GM21390 (cell line): ENCODE measurements at regions not wholly inside any gene's neighbourhood (a gene's known extent, or its start where the extent isn't known, plus 50 kb on each side); places are given as distances from the start of the nearest gene placed in this dataset.
"Not testable (repeated sequence)": the region's sequence is repeated elsewhere in the genome, so short reads cannot be mapped to it uniquely, and the experiment has no call there.

Experiments used
- ATAC-seq: cut with Tn5 transposase; IDR thresholded peaks from one replicate; pipeline ENCODE4 v1.9.1; 2021; ENCODE audit not compliant: unreplicated experiment

GRCh38 chr6:102820098-102820497, 1426.6 kb downstream of the GRIK2 start:
- ATAC-seq, result no peak

- no peak for ATAC-seq
Measured at GRCh38 chr6:102815207-102815606, 1421.7 kb downstream of the GRIK2 start.

DNA sequence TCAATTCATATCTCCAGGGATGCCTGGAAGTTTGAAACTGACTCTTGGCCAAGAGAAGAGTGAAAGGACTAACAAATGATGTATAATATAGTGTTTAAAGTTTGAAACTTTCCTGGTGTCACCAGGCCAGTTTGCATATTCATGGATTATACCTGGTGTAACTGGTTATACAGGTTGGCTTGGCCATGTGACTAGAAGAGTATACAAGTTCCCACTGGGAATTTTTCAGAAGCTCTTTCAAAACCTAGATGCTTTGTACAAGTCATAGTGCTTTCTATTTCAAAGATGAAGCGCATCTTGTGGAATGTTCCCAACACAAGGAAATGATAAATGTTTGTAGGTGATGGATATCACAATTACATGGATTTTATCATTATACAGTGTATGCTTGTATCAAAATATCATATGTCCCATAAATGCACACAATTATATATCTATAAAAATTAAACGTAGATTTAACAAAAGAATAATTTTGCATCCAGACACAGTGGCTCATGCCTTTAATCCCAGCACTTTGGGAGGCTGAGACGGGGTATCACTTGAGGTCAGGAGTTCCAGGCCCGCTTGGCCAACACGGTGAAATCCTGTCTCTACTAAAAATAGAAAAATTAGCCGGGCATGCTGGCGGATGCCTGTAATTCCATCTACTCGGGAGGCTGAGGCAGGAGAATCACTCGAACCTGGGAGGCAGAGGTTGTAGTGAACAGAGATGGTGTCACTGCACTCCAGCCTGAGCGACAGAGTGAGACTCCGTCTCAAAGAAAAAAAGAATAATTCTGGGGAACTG, 1420.2 kb downstream of the GRIK2 start:
- no peak for ATAC-seq

DNA sequence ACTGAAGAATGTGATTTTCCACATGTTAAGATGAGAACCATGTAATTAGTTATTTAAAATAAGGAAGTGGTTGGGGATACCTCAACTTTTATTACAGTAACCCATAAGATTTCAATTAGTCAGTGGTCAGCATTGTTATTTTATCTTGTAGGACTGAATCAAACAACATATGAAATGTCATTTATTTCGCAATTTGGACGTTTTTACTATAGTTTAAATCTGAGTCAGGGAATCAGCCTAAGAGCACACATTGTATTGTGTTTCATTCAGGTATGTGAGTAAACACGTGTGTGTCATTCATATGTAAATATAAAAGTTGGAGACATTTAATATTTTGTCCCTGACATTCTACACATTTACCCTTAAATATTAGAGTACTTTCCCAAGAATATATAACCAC, 1418.7 kb downstream of the GRIK2 start:
- no peak for ATAC-seq

DNA sequence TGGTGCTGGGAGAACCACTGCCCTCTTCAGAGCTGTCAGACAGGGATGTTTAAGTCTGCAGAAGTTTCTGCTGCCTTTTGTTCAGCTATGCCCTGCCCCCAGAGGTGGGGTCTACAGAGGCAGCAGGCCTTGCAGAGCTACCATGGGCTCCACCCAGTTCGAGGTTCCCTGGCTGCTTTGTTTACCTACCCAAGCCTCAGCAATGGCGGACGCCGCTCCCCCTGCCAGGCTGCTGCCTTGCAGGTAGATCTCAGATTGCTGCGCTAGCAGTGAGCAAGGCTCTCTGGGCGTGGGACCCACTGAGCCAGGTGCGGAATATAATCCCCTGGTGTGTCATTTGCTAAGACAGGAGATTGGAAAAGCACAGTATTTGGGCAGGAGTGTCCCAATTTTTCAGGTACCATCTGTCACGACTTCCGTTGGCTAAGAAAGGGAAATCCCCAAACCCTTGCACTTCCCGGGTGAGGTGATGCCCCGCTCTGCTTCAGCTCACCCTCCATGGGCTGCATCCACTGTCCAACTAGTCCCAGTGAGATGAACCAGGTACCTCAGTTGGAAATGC, 1415.5 kb downstream of the GRIK2 start:
- not testable (repeated sequence) for ATAC-seq

DNA sequence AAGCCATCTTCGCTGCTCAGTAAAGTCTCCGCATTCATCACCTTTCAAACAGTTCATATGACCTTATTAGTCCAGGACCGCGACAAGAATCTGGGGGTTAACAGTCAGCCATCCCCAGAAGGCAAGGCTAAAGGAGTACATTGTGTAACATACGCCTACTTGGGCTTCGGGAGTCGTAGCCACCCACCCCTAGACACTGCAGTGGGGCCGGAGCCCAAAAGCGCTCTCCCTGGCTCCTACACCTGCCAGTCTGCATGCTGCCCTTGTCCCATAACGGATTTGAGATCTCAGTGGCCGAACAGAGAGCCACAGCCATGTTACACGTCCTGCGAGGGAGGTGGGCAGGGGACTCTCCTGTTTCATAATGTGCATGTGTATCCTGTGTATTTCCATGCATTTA, 1405.5 kb downstream of the GRIK2 start:
- no peak for ATAC-seq

DNA sequence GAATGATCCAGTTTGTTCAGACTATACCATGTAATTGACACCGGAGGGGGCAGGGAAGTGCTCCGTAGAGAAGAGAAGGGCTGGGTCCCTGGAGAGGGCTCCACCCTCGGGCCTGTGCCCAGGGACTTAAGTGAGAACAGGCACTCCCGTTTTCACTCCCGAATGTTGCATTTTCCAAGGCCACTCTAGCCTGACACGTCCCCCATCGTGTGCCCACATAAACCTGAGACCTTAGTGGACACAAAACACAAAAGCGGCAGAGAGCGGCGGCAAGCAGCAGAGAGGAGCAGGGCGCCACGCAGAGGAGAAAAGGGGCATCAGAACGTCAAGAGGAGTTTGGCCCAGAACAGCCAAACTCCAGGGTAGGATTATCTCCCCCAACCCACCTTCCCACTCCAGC, 1405.1 kb downstream of the GRIK2 start:
- no peak for ATAC-seq

- no peak for ATAC-seq
Measured at GRCh38 chr6:102793752-102794151, 1400.2 kb downstream of the GRIK2 start.

GRCh38 chr6:102774326-102774725, 1380.8 kb downstream of the GRIK2 start:
- no peak for ATAC-seq

- no peak for ATAC-seq
Measured at GRCh38 chr6:102773636-102774035, 1380.1 kb downstream of the GRIK2 start.

- no peak for ATAC-seq
Measured at GRCh38 chr6:102766963-102767362, 1373.5 kb downstream of the GRIK2 start.

GRCh38 chr6:102764317-102764716, 1370.8 kb downstream of the GRIK2 start:
- no peak for ATAC-seq

- no peak for ATAC-seq
Measured at GRCh38 chr6:102763891-102764290, 1370.4 kb downstream of the GRIK2 start.

DNA sequence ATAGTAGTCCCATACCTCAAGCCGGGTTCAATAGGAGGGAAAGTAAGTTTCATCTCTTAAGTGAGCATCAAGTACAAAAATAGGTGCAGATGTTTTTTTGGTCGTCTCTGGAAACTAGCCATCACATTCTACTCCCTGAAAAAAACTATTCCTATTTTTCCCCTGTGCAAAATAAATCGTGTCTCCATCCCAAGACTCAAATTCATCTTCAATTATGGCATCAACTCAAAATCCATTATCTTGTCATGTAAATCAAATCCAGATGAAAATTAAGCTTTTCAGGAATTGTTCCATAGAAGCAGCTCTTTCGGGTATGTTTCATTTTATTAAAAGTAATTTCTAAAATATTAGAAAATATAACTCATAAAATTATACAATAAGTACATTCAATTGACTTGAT, 1368.4 kb downstream of the GRIK2 start:
- ATAC-seq, result no peak

DNA sequence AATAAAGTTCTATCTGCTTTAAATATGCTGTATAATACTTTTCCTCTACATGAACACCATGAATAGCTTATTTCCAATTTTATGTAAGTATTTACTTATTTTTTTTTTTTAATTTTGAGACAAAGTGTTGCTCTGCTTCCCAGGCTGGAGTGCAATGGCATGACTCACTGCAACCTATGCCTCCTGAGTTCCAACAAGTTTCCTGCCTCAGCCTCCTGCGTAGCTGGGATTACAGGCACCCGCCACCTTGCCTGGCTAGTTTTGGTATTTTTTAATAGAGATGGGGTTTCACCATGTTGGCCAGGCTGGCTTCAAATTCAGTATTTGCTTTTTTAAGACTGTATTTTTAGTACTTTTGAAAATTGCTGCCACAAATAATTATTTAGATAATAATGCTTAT, 1365.9 kb downstream of the GRIK2 start:
- ATAC-seq, result no peak

DNA sequence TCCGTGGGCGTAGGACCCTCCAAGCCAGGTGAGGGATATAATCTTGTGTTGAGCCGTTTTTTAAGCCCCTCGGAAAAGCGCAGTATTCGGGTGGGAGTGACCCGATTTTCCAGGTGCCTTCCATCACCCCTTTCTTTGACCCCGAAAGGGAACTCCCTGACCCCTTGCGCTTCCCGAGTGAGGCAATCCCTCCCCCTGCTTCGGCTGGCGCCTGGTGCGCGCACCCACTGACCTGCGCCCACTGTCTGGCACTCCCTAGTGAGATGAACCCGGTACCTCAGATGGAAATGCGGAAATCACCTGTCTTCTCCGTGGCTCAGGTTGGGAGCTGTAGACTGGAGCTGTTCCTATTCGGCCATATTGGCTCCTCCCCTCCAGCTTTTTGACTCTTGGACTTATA, 1365.0 kb downstream of the GRIK2 start:
- not testable (repeated sequence) for ATAC-seq

DNA sequence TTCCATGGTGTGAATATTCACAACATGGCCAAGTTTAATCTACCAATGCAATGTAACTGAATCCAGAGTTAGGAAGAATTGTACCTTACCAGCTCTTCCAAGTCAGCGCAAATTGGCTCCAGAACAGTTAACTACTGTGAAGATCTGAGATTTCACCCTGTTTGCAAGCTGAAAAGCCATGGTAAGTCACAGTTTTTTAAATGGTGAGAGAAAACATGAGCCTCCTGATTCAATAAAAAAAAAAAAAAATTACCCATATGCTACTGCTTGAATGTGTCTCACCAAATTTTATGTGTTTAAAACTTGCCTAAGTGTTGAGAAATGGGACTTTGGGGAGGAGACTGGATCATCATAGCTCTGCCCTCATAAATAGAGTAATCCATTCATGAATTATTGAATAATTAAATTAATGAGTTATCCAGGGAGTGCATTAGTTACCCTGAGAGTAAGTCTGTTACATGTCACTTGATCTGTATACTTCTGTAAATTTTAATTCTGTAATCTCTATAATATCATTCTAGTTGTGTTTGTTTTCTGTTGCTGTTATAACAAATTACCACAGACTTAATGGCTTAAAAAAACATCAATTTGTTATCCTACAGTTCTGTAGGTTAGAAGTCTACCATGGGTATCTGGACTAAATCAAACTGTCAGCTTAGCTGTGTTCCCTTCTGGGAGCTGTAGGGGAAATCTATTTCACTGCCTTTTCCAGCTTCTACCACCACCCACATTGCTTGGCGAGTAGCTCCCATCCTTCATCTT, 1355.9 kb downstream of the GRIK2 start:
- ATAC-seq, result no peak

DNA sequence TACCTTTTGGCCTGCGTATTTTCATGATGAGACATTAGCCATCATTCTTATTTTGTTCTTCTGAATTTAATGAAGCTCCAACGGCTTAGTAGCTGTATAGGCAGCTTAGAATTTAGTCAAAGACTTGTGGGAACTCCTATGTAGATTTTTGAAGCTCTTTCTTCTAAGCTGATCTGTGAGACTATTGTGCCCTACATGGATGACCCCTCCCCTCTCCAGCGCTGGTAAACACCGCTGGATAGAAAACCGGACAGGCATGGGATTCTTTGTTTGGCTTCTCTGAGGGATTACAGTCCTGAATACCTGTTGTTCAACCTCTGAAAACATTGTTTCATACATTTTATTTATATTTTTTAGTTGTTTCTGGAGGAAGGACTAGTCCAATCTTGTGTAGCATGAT, 1353.4 kb downstream of the GRIK2 start:
- no peak for ATAC-seq

DNA sequence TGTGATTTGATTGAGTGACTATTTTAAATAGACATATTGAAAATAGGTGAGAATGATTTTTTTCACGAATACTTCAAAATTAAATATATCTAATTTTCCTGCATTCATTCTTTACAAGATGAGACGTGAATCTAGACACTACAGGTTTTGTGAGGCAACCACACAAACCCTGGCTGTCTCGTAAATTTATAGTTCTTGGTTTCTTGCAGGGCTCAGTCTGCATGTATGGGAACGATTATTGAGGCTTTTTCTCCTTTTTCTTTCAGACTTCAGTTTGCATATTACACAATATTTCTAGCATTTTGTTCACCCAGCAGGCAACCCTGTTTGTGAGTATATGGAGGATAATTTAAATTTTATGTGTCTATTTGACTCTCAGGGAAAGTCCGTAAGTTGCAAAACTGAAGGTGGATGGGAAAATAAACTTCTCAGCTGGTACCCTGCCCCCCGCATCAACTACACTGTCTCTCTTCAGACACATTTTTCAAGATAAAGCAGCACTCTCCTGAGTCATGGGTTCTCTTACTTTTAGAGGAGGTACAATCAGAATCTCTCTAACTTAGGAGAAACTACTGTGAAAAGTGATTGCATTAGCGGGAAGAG, 1349.3 kb downstream of the GRIK2 start:
- ATAC-seq, result no peak

- ATAC-seq, result no peak
Measured at GRCh38 chr6:102742028-102742427, 1348.5 kb downstream of the GRIK2 start.

- ATAC-seq, result no peak
Measured at GRCh38 chr6:102736941-102737368, 1343.4 kb downstream of the GRIK2 start.

DNA sequence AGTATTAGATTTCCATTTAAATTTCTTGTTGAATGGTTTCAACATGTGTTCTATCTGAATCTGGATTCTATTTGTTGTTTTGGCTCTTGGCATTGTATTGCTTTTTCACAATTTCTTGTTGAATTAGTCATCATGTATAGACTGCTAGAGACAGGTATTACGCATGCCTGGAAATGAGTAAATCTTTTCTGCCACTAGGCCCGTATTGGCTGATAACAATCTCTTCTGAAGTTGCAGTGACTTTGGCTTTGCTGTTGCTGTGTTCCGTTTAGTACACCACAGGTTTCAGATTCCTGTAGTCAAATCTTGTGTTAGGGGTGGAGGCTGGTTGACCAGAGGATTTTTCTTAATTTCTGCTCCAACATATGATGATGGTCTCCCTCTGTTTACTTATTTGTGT, 1339.4 kb downstream of the GRIK2 start:
- no peak for ATAC-seq
